Transverse colon (tissue), 4 donors: ENCODE measurements at regions not wholly inside any gene's neighbourhood (a gene's known extent, or its start where the extent isn't known, plus 50 kb on each side); places are given as distances from the start of the nearest gene placed in this dataset.

Experiments
- DNase-seq: peaks from one replicate; pipeline ENCODE4 v3.0.0-alpha.2; 2019
- H3K27ac ChIP-seq, 4 donors: fragments of 200-600 bp; sonication (generic); 2 replicates each; pipeline ENCODE4 v1.5.1; 2016 to 2018; ENCODE audit warnings: inconsistent platforms in 4 of 4
- H3K27me3 ChIP-seq: fragments of 200-600 bp; sonication (generic); 2 replicates; pipeline ENCODE4 v1.5.1; 2017; ENCODE audit warnings: inconsistent platforms
- H3K36me3 ChIP-seq, 4 donors: fragments of 200-600 bp; sonication (generic); 2 replicates each; pipeline ENCODE4 v1.5.1; 2017 to 2019; ENCODE audit warnings: inconsistent platforms in 4 of 4
- H3K4me1 ChIP-seq, 4 donors: fragments of 200-600 bp; sonication (generic); 2 replicates each; pipeline ENCODE4 v1.5.1; 2017 to 2020; ENCODE audit warnings: inconsistent platforms in 4 of 4
- H3K4me3 ChIP-seq, 4 donors: fragments of 200-600 bp; sonication (generic); 1 replicate in 1 of 4; 2 replicates in 3 of 4; pipeline versions ENCODE4 v1.5.1 to v1.6.1; 2017 to 2019; ENCODE audit warnings: inconsistent platforms in 4 of 4
- H3K9me3 ChIP-seq, 2 donors: fragments of 200-600 bp; sonication (generic); 2 replicates each; pipeline ENCODE4 v1.5.1; 2017 to 2019; ENCODE audit warnings: inconsistent platforms in 2 of 2
- EP300 ChIP-seq: sonication (generic); formaldehyde crosslinking; IDR thresholded peaks from one replicate; pipeline ENCODE4 v1.6.1; 2017; ENCODE audit warnings: antibody characterized with exemption, low read depth
- POLR2A ChIP-seq: fragments of 450-650 bp; IDR thresholded peaks from one replicate; pipeline ENCODE4 v1.6.1; 2016; ENCODE audit warnings: antibody characterized with exemption, mild to moderate bottlenecking, moderate library complexity
- POLR2AphosphoS5 ChIP-seq, 3 donors: sonication (generic); formaldehyde crosslinking; IDR thresholded peaks; one replicate each; pipeline ENCODE4 v1.6.1; 2016; ENCODE audit warnings: antibody characterized with exemption in 3 of 3
- WGBS, 2 donors: methylation state at CpG; one replicate each; pipeline ENCODE4 v1.1.5; 2018; ENCODE audit warnings: low coverage in 1 of 2; 5-methylcytosine and 5-hydroxymethylcytosine counted together
- in situ Hi-C, 4 donors: fragments of 200-750 bp; cut with MboI; loops; one replicate each; pipeline versions ENCODE4 v1.15.0 to v1.15.1; 2017; ENCODE audit warnings: low sequenced_read_pairs in 3 of 4, low pct_ligation_motif_present in 1 of 4, low pct_unique_long_range_greater_than_20kb in 1 of 4
- intact Hi-C: fragments of 100-400 bp; cut with DNase I; formaldehyde crosslinking; loops from one replicate; pipeline ENCODE4 v1.15.1; 2023; ENCODE audit warnings: low total_unique reads
- TF ChIP-seq, protein P1 (sequence below), 5 experiments: fragments of 200-600 bp in 3 of 5; fragments of 450-650 bp in 2 of 5; sonication (generic) in 3 of 5; IDR thresholded peaks; 1 replicate in 2 of 5; 2 replicates in 3 of 5; pipeline ENCODE4 v1.5.1; 2016 to 2017; ENCODE audit warnings: antibody characterized with exemption in 5 of 5, inconsistent platforms in 3 of 5, mild to moderate bottlenecking in 2 of 5, moderate library complexity in 1 of 5

DNA sequence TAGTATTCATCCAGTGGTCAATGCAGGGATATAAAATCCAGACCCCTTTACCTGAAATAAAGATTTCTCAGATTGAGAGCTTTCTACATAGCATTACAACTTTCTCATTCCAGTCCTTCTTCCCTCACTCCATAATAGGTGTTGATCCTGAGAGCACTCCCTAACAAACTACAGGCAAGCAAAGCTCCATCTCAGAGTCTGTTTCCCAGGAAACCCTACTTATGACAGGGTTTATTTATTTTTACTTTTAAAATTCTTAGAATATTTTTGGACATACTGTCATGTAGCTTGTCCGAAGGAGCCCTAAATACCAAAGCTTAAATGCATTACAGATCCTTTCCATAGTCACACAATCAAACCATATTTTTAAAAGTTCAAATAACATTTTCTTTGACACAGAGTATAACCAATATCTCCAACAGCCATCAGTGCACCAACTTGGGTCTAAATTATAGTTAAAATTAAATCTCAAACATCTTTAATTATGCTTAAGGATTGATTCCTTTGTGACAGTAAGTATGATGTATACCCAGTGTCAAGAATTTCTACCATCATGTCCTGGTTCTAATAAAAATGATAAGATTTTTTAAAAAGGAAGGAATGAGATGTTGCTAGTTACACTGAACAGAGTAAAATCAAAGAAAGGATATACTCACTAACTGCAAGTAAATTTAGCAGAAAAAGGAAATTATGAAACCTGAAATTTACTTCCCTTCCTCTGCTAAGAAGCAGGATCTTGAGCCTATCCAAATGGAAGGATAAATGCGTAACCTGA, 580.4 kb upstream of the ADGRL3 start:
- no peak overlapping the region for H3K4me3 ChIP-seq
- 69 to 79% methylated on average over 2 of the region's 2 CpGs for WGBS, 2 donors
- in situ Hi-C loops: no loop called here

DNA sequence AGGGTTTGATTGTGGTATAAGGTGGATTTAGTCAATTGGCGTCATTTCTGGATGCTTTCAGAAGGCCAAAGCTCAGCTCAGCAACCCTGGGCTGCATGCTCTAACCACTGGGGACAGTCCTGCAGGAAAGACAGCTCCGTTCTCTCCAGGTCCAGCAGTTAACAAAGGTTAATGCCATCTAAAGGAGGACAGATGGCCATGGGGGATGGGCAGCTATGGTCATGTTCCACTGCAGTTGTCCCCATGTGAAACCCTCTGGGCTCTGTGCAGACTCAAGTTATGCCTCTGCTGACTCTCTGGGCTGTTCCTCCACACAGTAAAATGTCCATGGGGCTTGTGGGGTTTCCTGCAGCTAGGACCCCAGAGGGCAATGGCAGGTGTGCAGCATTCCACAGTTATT, 562.1 kb upstream of the ADGRL3 start:
- no peaks in the 10 kb centered on the region for H3K9me3 ChIP-seq
- H3K4me3 ChIP-seq: no peak overlapping the region
- TF ChIP-seq POLR2A (no peak), EP300 (no peak), POLR2AphosphoS5 (IDR thresholded peaks at IDR 0.05) (no peak)
- TF ChIP-seq, protein P1, sequence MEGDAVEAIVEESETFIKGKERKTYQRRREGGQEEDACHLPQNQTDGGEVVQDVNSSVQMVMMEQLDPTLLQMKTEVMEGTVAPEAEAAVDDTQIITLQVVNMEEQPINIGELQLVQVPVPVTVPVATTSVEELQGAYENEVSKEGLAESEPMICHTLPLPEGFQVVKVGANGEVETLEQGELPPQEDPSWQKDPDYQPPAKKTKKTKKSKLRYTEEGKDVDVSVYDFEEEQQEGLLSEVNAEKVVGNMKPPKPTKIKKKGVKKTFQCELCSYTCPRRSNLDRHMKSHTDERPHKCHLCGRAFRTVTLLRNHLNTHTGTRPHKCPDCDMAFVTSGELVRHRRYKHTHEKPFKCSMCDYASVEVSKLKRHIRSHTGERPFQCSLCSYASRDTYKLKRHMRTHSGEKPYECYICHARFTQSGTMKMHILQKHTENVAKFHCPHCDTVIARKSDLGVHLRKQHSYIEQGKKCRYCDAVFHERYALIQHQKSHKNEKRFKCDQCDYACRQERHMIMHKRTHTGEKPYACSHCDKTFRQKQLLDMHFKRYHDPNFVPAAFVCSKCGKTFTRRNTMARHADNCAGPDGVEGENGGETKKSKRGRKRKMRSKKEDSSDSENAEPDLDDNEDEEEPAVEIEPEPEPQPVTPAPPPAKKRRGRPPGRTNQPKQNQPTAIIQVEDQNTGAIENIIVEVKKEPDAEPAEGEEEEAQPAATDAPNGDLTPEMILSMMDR (IDR thresholded peaks at IDR 0.05): no peak
- intact Hi-C loops: no loop called here
- in situ Hi-C loops: no loop called here
- no peak for DNase-seq
- H3K27me3 ChIP-seq: no peaks in the 10 kb centered on the region
- H3K36me3 ChIP-seq: no peaks in the 10 kb centered on the region
- WGBS, 2 donors: 65 to 75% methylated on average over 1 to 2 of the region's 2 CpGs
- no peaks in the 10 kb centered on the region for H3K4me1 ChIP-seq
- H3K27ac ChIP-seq: no peak overlapping the region

More for the DNA sequence above, 580.4 kb upstream of the ADGRL3 start:
- Histone ChIP-seq H3K9me3 (no peaks in the 10 kb centered on the region), H3K36me3 (no peaks in the 10 kb centered on the region), H3K4me1 (no peaks in the 10 kb centered on the region), H3K27me3 (no peaks in the 10 kb centered on the region), H3K27ac (no peak overlapping the region)
- TF ChIP-seq, protein P1 (IDR thresholded peaks at IDR 0.05): no peak
- TF ChIP-seq POLR2AphosphoS5 (IDR thresholded peaks at IDR 0.05) (no peak), EP300 (no peak), POLR2A (no peak)
- no peak for DNase-seq
- intact Hi-C loops: no loop called here

DNA sequence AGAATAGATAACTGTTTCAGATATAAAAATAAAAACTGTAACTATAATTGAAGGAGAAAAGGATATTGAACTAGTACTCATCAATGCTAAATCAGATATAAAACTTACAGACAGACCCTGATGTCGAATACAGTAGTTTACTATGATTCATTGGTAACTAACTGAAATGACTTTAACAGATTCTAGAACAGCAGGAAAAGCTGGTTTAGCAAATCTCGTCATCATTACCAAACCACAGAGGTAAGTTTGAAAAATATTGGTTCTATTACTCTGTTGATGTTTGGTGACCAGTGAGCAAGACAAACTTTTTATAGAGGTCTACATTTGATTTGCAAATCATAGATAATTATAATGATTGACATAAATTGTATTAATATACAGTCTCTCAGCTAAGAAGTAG, 551.4 kb upstream of the ADGRL3 start:
- WGBS, 2 donors: 64 to 73% methylated on average over 2 of the region's 2 CpGs
- H3K27ac ChIP-seq: no peak overlapping the region
- in situ Hi-C loops: no loop called here
- DNase-seq: no peak
- intact Hi-C loops: no loop called here
- H3K9me3 ChIP-seq: peaks cover 0 to 3% of the 10 kb centered on the region in 2 donors
- no peaks in the 10 kb centered on the region for H3K4me1 ChIP-seq
- TF ChIP-seq POLR2AphosphoS5 (IDR thresholded peaks at IDR 0.05) (no peak), POLR2A (no peak), EP300 (no peak)
- TF ChIP-seq, protein P1 (IDR thresholded peaks at IDR 0.05): no peak
- H3K36me3 ChIP-seq: no peaks in the 10 kb centered on the region
- no peak overlapping the region for H3K4me3 ChIP-seq
- H3K27me3 ChIP-seq: no peaks in the 10 kb centered on the region

DNA sequence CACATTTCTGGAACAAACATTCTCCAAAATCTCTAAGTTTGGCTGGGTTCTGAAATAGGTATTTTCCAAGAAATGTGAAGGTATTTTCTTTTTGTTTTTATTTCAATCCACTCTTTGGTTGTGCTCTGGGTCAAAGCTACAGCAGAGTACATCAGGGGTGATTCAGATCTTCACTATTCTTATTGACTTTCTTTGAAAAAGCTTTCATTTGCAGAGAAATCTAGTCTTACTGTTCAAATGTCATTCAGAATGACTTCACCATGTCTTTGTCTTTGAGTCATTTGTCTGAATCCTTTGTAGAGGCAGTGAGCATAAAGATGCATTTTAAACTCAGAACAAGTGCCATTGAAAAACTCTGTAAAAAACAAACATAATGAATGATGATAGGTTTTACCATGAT, 547.2 kb upstream of the ADGRL3 start:
- H3K27ac ChIP-seq: no peak overlapping the region
- H3K27me3 ChIP-seq: no peaks in the 10 kb centered on the region
- H3K36me3 ChIP-seq: no peaks in the 10 kb centered on the region
- in situ Hi-C loops: no loop called here
- no peaks in the 10 kb centered on the region for H3K4me1 ChIP-seq
- H3K4me3 ChIP-seq: no peak overlapping the region
- TF ChIP-seq EP300 (no peak), POLR2AphosphoS5 (IDR thresholded peaks at IDR 0.05) (no peak), POLR2A (no peak)
- TF ChIP-seq, protein P1 (IDR thresholded peaks at IDR 0.05): no peak
- intact Hi-C loops: no loop called here
- no peaks in the 10 kb centered on the region for H3K9me3 ChIP-seq
- DNase-seq: no peak
